A673 (cell line): ENCODE measurements at regions not wholly inside any gene's neighbourhood (a gene's known extent, or its start where the extent isn't known, plus 50 kb on each side); places are given as distances from the start of the nearest gene placed in this dataset.

Experiments used
- BruUV-seq: library from RNA; stranded (reverse); fragments of 400-500 nt; replicated peaks from 2 replicates; lab custom pipeline; 2021; lab: Mats Ljungman, UMichigan
- CTCF ChIA-PET: fragments of 300-600 bp; sonication (Branson Sonifier 250); formaldehyde crosslinking; loops from one replicate; lab custom pipeline; 2022; ENCODE audit warnings: antibody characterized with exemption; lab: Charles Lee
- POLR2A ChIA-PET: fragments of 300-600 bp; sonication (Branson Sonifier 250); formaldehyde crosslinking; loops from one replicate; lab custom pipeline; 2022; ENCODE audit warnings: antibody characterized with exemption; ENCODE audit not compliant: low non-redundant PET; lab: Charles Lee
- DNase-seq: peaks from one replicate; pipeline ENCODE4 v3.0.0-alpha.2; 2015; ENCODE audit warnings: low spot score
- H3K27ac ChIP-seq: fragments of 200-600 bp; sonication (generic); 2 replicates; pipeline ENCODE4 v1.5.1; 2016; ENCODE audit warnings: mixed run types, low read depth, mild to moderate bottlenecking, mixed read lengths, antibody characterized with exemption, low read length; ENCODE audit not compliant: poor library complexity, severe bottlenecking
- H3K27me3 ChIP-seq: fragments of 200-600 bp; sonication (generic); replicated peaks from 2 replicates; pipeline ENCODE4 v1.6.1; 2017; ENCODE audit warnings: mixed run types, low read depth, mild to moderate bottlenecking, mixed read lengths, antibody characterized with exemption, low read length; ENCODE audit not compliant: insufficient read depth, poor library complexity
- H3K36me3 ChIP-seq: fragments of 200-600 bp; sonication (generic); 2 replicates; pipeline ENCODE4 v1.6.1; 2016; ENCODE audit warnings: mixed run types, mild to moderate bottlenecking, mixed read lengths, antibody characterized with exemption, low read length; ENCODE audit not compliant: insufficient read depth, poor library complexity, severe bottlenecking
- H3K4me1 ChIP-seq: fragments of 200-600 bp; sonication (generic); 2 replicates; pipeline ENCODE4 v1.6.1; 2017; ENCODE audit warnings: mixed run types, mild to moderate bottlenecking, mixed read lengths, antibody characterized with exemption, low read length; ENCODE audit not compliant: insufficient read depth, poor library complexity, severe bottlenecking
- H3K4me3 ChIP-seq: fragments of 200-600 bp; sonication (generic); 2 replicates; pipeline ENCODE4 v1.5.1; 2016; ENCODE audit warnings: low read depth, mixed run types, mild to moderate bottlenecking, mixed read lengths, low read length; ENCODE audit not compliant: poor library complexity, severe bottlenecking
- H3K9me3 ChIP-seq: fragments of 200-600 bp; sonication (generic); 2 replicates; pipeline ENCODE4 v1.6.1; 2016; ENCODE audit warnings: mixed run types, low read depth, mild to moderate bottlenecking, mixed read lengths, antibody characterized with exemption, low read length; ENCODE audit not compliant: poor library complexity, severe bottlenecking
- EZH2 ChIP-seq: fragments of 200-600 bp; sonication (generic); IDR thresholded peaks from 2 replicates; pipeline ENCODE4 v1.6.1; 2017; ENCODE audit warnings: borderline replicate concordance, low read depth, mild to moderate bottlenecking, mixed read lengths, antibody characterized with exemption, low read length; ENCODE audit not compliant: poor library complexity, severe bottlenecking
- intact Hi-C: fragments of 100-400 bp; cut with micrococcal nuclease; formaldehyde crosslinking; loops from one replicate; pipeline ENCODE4 v1.10.0; 2022; ENCODE audit not compliant: unreplicated experiment
- TF ChIP-seq, protein P1 (sequence below): fragments of 300-800, 200-600 bp; sonication (generic); conservative IDR thresholded peaks from 2 replicates; pipeline ENCODE4 v1.5.1; 2017; ENCODE audit warnings: low read depth, mild to moderate bottlenecking, antibody characterized with exemption, low read length, moderate library complexity, mixed read lengths

GRCh38 chr1:164912290-164912689 lies 353.3 kb downstream of the PBX1 start:
- no peak for DNase-seq
- ChIA-PET POLR2A (no interaction called here), CTCF (no interaction called here)
- no peaks in the 10 kb centered on the region for H3K36me3 ChIP-seq
- H3K4me3 ChIP-seq, result no peak overlapping the region
- no TSS peak for BruUV-seq
- TF ChIP-seq EZH2, result no peak
- TF ChIP-seq, protein P1, sequence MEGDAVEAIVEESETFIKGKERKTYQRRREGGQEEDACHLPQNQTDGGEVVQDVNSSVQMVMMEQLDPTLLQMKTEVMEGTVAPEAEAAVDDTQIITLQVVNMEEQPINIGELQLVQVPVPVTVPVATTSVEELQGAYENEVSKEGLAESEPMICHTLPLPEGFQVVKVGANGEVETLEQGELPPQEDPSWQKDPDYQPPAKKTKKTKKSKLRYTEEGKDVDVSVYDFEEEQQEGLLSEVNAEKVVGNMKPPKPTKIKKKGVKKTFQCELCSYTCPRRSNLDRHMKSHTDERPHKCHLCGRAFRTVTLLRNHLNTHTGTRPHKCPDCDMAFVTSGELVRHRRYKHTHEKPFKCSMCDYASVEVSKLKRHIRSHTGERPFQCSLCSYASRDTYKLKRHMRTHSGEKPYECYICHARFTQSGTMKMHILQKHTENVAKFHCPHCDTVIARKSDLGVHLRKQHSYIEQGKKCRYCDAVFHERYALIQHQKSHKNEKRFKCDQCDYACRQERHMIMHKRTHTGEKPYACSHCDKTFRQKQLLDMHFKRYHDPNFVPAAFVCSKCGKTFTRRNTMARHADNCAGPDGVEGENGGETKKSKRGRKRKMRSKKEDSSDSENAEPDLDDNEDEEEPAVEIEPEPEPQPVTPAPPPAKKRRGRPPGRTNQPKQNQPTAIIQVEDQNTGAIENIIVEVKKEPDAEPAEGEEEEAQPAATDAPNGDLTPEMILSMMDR, result no peak
- H3K27ac ChIP-seq, result no peak overlapping the region
- no peaks in the 10 kb centered on the region for H3K4me1 ChIP-seq
- H3K9me3 ChIP-seq, result no peaks in the 10 kb centered on the region
- no peaks in the 10 kb centered on the region for H3K27me3 ChIP-seq
- intact Hi-C loops, result no loop called here

- Histone ChIP-seq H3K27me3 (no peaks in the 10 kb centered on the region), H3K4me1 (no peaks in the 10 kb centered on the region), H3K27ac (no peak overlapping the region), H3K36me3 (no peaks in the 10 kb centered on the region), H3K4me3 (no peak overlapping the region), H3K9me3 (no peaks in the 10 kb centered on the region)
- POLR2A ChIA-PET, result no interaction called here
- intact Hi-C loops, result no loop called here
- DNase-seq, result no peak
- no peak for TF ChIP-seq EZH2
- TF ChIP-seq, protein P1, result no peak
- CTCF ChIA-PET, result interaction anchor here (0.5 kb wide), 1 partner anchor 165 kb away, joined by 3 read pairs; no protein-coding TSS in a partner anchor
- no TSS peak for BruUV-seq
Measured at GRCh38 chr1:164910671-164911070, 351.7 kb downstream of the PBX1 start.

DNA sequence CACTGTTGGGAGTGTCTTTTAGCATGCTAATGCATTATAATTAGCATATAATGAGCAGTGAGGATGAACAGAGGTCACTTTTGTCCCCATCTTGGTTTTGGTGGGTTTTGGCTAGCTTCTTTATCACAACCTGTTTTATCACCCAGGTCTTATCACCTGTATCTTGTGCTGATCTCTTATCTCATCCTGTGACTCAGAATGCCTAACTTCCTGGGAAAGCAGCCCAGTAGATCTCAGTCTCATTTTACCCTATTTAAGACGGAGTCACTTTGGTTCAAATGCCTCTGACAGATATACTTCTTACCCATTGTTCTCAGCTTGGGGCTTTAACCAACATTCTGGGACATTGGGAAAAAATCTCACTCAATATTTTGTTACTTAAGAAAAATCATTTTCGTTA lies 348.7 kb downstream of the PBX1 start:
- H3K27me3 ChIP-seq, result no peaks in the 10 kb centered on the region
- H3K36me3 ChIP-seq, result no peaks in the 10 kb centered on the region
- intact Hi-C loops, result no loop called here
- no peak overlapping the region for H3K27ac ChIP-seq
- DNase-seq, result no peak
- H3K4me3 ChIP-seq, result no peak overlapping the region
- POLR2A ChIA-PET, result no interaction called here
- no peak for TF ChIP-seq EZH2
- TF ChIP-seq, protein P1, result no peak
- CTCF ChIA-PET, result no interaction called here
- H3K9me3 ChIP-seq, result no peaks in the 10 kb centered on the region
- no peaks in the 10 kb centered on the region for H3K4me1 ChIP-seq
- no TSS peak for BruUV-seq
